MM.1S (cell line): ENCODE measurements at regions not wholly inside any gene's neighbourhood (a gene's known extent, or its start where the extent isn't known, plus 50 kb on each side); places are given as distances from the start of the nearest gene placed in this dataset.

ENCODE experiments used
- DNase-seq: peaks from one replicate; pipeline ENCODE4 v3.0.0-alpha.2; 2015
- H2AFZ ChIP-seq: fragments of 300-600 bp; sonication (generic); 2 replicates; pipeline ENCODE4 v1.6.0; 2016; ENCODE audit warnings: antibody characterized with exemption, low read length
- H3F3A ChIP-seq: fragments of 300-600 bp; sonication (generic); 2 replicates; pipeline ENCODE4 v1.6.1; 2016; ENCODE audit warnings: mild to moderate bottlenecking, antibody characterized with exemption, low read length, moderate library complexity, mixed read lengths; ENCODE audit not compliant: insufficient read depth
- H3K27ac ChIP-seq: fragments of 300-600 bp; sonication (generic); 2 replicates; pipeline ENCODE4 v1.5.1; 2016; ENCODE audit warnings: mild to moderate bottlenecking, low read length
- H3K27me3 ChIP-seq: fragments of 300-600 bp; sonication (generic); replicated peaks from 2 replicates; pipeline ENCODE4 v1.6.0; 2016; ENCODE audit warnings: low read length; ENCODE audit not compliant: insufficient read depth
- H3K36me3 ChIP-seq: fragments of 300-600 bp; sonication (generic); replicated peaks from 2 replicates; pipeline ENCODE4 v1.6.1; 2016; ENCODE audit warnings: mild to moderate bottlenecking, low read length, mixed read lengths; ENCODE audit not compliant: insufficient read depth
- H3K4me1 ChIP-seq: fragments of 300-600 bp; sonication (generic); 2 replicates; pipeline ENCODE4 v1.6.1; 2016; ENCODE audit warnings: low read length, mixed read lengths
- H3K4me2 ChIP-seq: fragments of 300-600 bp; sonication (generic); 2 replicates; pipeline ENCODE4 v1.6.0; 2016; ENCODE audit warnings: low read depth, low read length
- H3K4me3 ChIP-seq: fragments of 300-600 bp; sonication (generic); 2 replicates; pipeline ENCODE4 v1.5.1; 2016; ENCODE audit warnings: low read length, mixed read lengths
- H3K79me2 ChIP-seq: fragments of 300-600 bp; sonication (generic); 2 replicates; pipeline ENCODE4 v1.6.1; 2016; ENCODE audit warnings: mixed run types, low read length, mixed read lengths
- H3K9ac ChIP-seq: fragments of 300-600 bp; sonication (generic); 2 replicates; pipeline ENCODE4 v1.6.1; 2016; ENCODE audit warnings: low read length, mixed read lengths
- H3K9me2 ChIP-seq: fragments of 300-600 bp; sonication (generic); replicated peaks from 2 replicates; pipeline ENCODE4 v1.6.1; 2016; ENCODE audit warnings: mild to moderate bottlenecking, low read length, mixed read lengths; ENCODE audit not compliant: insufficient read depth
- H3K9me3 ChIP-seq: fragments of 300-600 bp; sonication (generic); replicated peaks from 2 replicates; pipeline ENCODE4 v1.6.1; 2016; ENCODE audit warnings: mild to moderate bottlenecking, low read length, mixed read lengths; ENCODE audit not compliant: insufficient read depth
- H4K20me1 ChIP-seq: fragments of 300-600 bp; sonication (generic); 2 replicates; pipeline ENCODE4 v1.6.1; 2016; ENCODE audit warnings: mild to moderate bottlenecking, low read length, moderate library complexity, mixed read lengths; ENCODE audit not compliant: insufficient read depth
- CTCF ChIP-seq: fragments of 300-600 bp; sonication (generic); IDR thresholded peaks from 2 replicates; pipeline ENCODE4 v1.5.1; 2016; ENCODE audit warnings: antibody characterized with exemption, low read length, mixed read lengths
- EZH2 ChIP-seq: fragments of 300-600 bp; sonication (generic); optimal IDR thresholded peaks from 2 replicates; pipeline ENCODE3; 2017; ENCODE audit warnings: low read depth, mild to moderate bottlenecking, antibody characterized with exemption, low read length, mixed read lengths
- EZH2phosphoT487 ChIP-seq: fragments of 300-600 bp; sonication (generic); IDR thresholded peaks from 2 replicates; pipeline ENCODE4 v1.6.1; 2018; ENCODE audit warnings: antibody characterized with exemption, low read length

GRCh38 chr4:133467290-133467947, 318.3 kb downstream of the PCDH10 start:
- Histone ChIP-seq H4K20me1 (no peaks in the 10 kb centered on the region), H3K4me2 (no peak overlapping the region), H3K36me3 (no peaks in the 10 kb centered on the region), H3K79me2 (no peaks in the 10 kb centered on the region), H3K9ac (no peak overlapping the region), H3K27ac (no peak overlapping the region), H3K4me1 (no peaks in the 10 kb centered on the region), H3K9me3 (no peaks in the 10 kb centered on the region), H3K27me3 (no peaks in the 10 kb centered on the region), H2AFZ (no peak overlapping the region), H3F3A (no peaks in the 10 kb centered on the region), H3K9me2 (no peaks in the 10 kb centered on the region), H3K4me3 (no peak overlapping the region)
- DNase-seq: no peak
- TF ChIP-seq EZH2 (no peak), EZH2phosphoT487 (no peak), CTCF (no peak)

GRCh38 chr4:133465022-133465421, 315.9 kb downstream of the PCDH10 start:
- TF ChIP-seq EZH2phosphoT487 (no peak), EZH2 (no peak), CTCF (no peak)
- Histone ChIP-seq H3K9me2 (no peaks in the 10 kb centered on the region), H3K9ac (no peak overlapping the region), H3K4me3 (no peak overlapping the region), H2AFZ (no peak overlapping the region), H3K4me2 (no peak overlapping the region), H3K27ac (no peak overlapping the region), H3K4me1 (no peaks in the 10 kb centered on the region), H3K79me2 (no peaks in the 10 kb centered on the region), H4K20me1 (no peaks in the 10 kb centered on the region), H3K27me3 (no peaks in the 10 kb centered on the region), H3F3A (no peaks in the 10 kb centered on the region), H3K9me3 (no peaks in the 10 kb centered on the region), H3K36me3 (no peaks in the 10 kb centered on the region)
- no peak for DNase-seq

- no peak overlapping the region for H3K4me2 ChIP-seq
- H4K20me1 ChIP-seq: no peaks in the 10 kb centered on the region
- TF ChIP-seq CTCF: no peak
- no peak for TF ChIP-seq EZH2
- no peak for TF ChIP-seq EZH2phosphoT487
- no peak overlapping the region for H3K9ac ChIP-seq
- H3K79me2 ChIP-seq: no peaks in the 10 kb centered on the region
- H3K9me2 ChIP-seq: no peaks in the 10 kb centered on the region
- H3K27ac ChIP-seq: no peak overlapping the region
- H3K4me3 ChIP-seq: no peak overlapping the region
- H2AFZ ChIP-seq: no peak overlapping the region
- no peaks in the 10 kb centered on the region for H3K4me1 ChIP-seq
- DNase-seq: no peak
- H3K9me3 ChIP-seq: no peaks in the 10 kb centered on the region
- H3K36me3 ChIP-seq: no peaks in the 10 kb centered on the region
- no peaks in the 10 kb centered on the region for H3F3A ChIP-seq
- no peaks in the 10 kb centered on the region for H3K27me3 ChIP-seq
These were observed 315.2 kb downstream of the PCDH10 start for GRCh38 chr4:133464311-133464710.
